ENCODE measurements at regions not wholly inside any gene's neighbourhood (a gene's known extent, or its start where the extent isn't known, plus 50 kb on each side); places are given as distances from the start of the nearest gene placed in this dataset.

- DNase-seq (ENCODE audit: low read depth in 2 of 2): no peak
These were observed 241.6 kb upstream of the SALL1 start for GRCh38 chr16:51392521-51393187.

DNA sequence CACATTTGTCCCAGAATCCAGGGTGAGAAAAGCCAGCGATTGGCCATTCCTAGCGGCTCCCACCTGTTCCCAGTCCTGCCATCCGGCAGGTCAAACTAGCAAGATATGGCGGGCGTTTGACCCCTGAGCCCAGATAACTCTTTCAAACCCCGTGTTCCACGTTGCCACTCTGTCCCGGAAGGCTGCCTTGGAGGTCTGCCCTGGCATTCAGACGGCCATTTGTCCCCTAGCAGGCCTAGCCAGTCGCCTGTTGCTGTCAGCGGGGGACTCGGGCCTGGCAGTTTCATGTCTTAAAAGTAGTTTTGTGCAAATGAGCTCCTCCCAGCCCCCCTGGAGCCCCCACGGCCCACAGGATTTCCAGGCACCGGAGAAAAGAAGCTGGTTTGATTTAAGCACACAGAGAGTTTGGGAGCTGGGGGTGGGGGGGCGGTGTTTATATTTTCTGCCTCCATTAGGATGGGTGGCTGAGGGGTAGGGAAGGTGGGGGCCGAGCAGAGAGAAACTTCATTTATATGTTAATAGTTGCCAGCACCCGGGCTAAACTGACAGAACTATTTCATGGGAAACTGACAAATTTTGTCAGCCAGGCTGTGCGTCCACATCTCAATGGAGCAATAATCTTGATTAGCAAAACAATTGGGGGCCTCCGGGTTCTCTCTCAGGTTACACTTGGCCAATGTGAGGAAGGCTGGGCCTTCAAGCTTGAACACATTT is 240.9 kb upstream of the SALL1 start:
- DNase-seq (ENCODE audit: low read depth in 2 of 2): no peak

GRCh38 chr16:51390877-51391276 is 239.8 kb upstream of the SALL1 start:
- DNase-seq (ENCODE audit: low read depth in 2 of 2): no peak

DNA sequence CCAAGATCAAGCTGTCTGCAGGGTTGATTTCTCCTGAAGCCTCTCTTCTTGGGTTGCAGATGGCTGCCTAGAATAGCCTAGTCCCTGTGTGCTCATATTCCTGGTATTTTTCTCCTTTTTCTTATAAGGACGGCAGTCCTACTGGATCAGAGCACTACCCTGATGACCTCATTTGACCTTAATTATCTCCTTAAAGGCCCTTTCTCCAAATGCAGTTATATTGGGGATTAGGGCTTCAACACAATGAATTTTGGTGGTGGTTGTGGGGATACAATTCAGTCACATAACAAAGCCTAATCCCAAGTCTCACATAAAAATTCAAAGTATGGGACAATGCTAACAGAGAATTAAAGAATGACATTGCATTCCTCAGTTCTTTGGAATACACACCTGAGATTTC is 238.8 kb upstream of the SALL1 start:
- no peak for DNase-seq (ENCODE audit: low read depth in 2 of 2)

DNA sequence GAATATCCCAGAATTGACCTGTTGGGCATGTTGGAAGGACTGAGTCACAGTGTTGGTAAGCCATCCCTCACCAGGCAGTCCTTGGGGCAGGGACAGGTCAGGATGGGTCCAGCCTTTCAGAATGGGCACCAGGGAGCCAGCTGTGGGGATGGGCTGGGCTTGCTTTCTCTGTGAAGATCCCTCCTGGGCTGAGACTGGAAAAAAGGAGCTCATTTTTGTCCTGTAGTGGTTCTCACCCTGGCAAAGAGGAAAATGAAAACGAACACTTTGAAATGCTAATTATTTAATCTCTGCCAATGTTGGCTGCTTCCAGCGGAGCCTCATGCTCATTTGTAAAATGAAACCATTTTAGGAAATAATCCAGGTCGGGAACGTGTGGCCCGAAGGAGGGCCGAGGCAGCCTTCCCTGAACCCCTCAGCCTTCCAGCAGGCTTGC is 237.5 kb upstream of the SALL1 start:
- DNase-seq (ENCODE audit: low read depth in 2 of 2): no peak

DNA sequence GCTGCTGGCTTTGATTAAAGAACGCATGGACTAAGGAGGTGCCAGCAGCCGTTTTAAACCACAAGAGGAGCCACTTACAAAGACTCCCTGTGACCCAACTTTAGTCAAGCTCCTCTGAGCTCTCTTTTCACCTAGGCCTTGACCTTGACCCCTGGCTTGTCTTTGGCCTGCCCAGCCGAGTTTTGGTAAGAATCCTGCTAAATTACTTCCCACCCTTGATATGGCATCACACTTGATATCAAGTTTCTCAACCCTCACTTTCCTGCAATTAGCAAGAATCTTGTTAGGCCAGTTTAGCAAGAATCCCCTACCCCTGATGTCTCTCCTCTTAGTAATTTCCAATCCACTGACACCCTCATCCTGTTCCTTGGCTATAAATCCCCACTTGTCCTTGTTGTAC is 232.8 kb upstream of the SALL1 start:
- DNase-seq (ENCODE audit: low read depth in 2 of 2): no peak

GRCh38 chr16:51382940-51383339 is 231.9 kb upstream of the SALL1 start:
- no peak for DNase-seq (ENCODE audit: low read depth in 2 of 2)

- DNase-seq (ENCODE audit: low read depth in 2 of 2): no peak
These were observed 231.1 kb upstream of the SALL1 start for GRCh38 chr16:51382211-51382610.

DNA sequence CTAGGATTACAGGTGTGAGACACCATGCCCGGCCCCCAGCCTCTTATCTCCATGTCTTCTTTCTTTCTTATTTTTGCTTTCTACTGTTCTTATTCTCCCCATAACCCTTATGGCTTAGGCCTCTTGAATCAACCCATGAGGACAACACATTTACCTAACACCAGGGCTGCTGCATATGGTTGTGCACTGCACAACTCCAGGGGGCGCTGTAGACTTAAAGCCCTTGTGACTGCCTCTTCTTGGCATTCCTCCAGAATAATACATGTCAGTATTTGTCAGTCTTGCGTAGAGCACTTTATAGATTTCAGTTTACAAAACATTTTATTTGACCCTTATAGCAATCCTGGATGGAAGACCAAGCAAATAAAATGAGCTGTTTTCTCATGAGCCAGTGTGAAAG is 225.0 kb upstream of the SALL1 start:
- DNase-seq (ENCODE audit: low read depth in 2 of 2): no peak

DNA sequence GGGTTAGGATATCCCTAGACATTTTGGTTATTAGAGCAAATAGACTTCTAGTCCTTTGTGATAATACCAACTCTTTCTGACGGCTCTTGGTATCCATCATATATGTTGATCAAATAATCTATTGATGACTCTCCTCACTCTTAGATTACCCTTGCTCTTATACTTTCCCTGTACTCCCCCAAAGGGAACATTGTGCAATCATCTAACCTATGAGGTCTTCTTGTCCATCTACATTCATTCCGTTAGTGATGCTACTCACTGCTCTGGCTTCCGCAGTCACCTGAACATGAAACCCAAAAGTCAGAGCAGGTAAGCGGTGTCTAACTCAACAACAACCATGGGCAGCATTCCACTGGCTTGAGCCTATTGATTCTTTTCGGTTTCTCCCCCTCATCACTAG is 223.7 kb upstream of the SALL1 start:
- no peak for DNase-seq (ENCODE audit: low read depth in 2 of 2)

- no peak for DNase-seq (ENCODE audit: low read depth in 2 of 2)
These were observed 223.3 kb upstream of the SALL1 start for GRCh38 chr16:51374346-51374745.

GRCh38 chr16:51365715-51366114 is 214.6 kb upstream of the SALL1 start:
- DNase-seq (ENCODE audit: low read depth in 2 of 2): no peak

- DNase-seq (ENCODE audit: low read depth in 2 of 2): no peak
These were observed 208.3 kb upstream of the SALL1 start for GRCh38 chr16:51359141-51359955.

DNA sequence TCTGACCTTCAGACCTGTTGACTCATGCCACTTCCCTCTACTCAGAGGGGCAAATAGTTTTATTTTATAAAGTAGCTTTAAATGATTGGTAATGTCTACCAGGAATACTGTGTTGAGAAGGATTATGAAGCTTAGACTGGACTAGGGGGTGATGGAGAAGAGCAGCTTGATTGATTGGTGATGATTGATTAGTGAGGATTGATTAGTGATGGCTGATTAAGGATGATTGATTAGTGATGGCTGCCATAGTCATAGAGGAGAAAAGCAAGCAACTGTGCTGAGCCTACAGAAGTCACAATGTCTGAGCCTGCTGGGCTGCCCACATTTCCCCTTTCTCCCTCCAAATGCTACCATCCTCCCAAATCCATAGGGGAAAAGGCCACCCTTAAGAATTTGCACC is 206.8 kb upstream of the SALL1 start:
- DNase-seq (ENCODE audit: low read depth in 2 of 2): no peak

DNA sequence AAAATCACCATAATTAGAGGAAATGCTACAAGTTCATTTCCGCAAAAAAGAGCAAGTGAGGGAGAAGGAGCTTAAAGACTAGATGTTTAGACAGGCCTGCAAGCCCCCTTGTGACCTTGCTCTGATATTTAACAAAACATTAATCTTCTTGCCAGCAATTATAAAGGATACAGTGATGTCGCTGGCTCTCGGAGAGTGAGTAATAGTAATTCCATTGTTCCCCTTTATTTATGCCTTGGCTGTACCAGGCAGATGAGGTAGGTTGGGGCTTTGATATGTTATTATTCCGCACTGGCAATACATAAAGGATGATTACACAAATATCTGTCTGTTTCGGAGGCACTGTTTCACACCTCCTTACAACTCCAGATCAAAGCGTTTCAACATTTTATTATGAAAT is 204.8 kb upstream of the SALL1 start:
- DNase-seq (ENCODE audit: low read depth in 2 of 2): no peak

GRCh38 chr16:51355195-51355594 is 204.1 kb upstream of the SALL1 start:
- no peak for DNase-seq (ENCODE audit: low read depth in 2 of 2)

GRCh38 chr16:51353055-51353454 is 202.0 kb upstream of the SALL1 start:
- DNase-seq (ENCODE audit: low read depth in 2 of 2): no peak

DNA sequence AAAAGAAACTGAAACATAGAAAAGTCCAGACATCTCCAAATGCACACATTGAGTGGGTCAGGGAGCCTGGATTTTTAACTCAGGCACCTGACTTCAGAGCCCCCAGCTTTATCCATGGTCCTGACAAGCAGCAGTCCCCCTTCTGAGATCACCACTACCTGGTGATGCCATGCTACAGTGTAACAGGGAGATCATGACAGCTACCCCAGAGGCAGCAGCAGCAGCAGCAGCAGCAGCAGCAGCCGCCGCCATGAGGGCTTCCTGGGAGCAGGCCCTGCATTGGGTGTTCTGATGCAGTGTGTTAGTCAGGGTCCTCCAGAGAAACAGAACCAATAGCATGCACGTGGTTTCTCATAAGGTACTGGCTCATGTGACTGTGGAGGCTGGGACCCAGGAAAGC is 198.6 kb upstream of the SALL1 start:
- DNase-seq (ENCODE audit: low read depth in 2 of 2): no peak

DNA sequence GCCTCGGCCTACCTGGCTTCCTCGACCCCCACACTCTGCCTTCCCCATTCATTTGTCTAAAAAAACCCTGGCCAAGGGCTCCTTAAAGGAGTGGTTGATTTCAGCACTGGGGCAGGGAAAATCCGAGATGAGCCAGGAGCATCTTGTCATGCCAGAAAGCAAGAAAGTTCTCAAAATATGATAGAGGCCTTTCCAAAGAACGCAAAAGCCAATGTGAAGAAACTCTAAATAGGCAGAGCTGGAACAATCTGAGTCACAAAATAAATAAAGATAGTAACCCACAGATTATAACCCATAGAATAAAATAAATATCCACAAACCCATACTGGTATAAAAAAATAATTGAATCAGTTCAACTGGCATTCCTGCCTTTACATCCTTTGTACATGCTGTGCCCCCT is 192.3 kb upstream of the SALL1 start:
- no peak for DNase-seq (ENCODE audit: low read depth in 2 of 2)

- DNase-seq (ENCODE audit: low read depth in 2 of 2): no peak
These were observed 190.1 kb upstream of the SALL1 start for GRCh38 chr16:51341204-51341603.

GRCh38 chr16:51337662-51338061 is 186.6 kb upstream of the SALL1 start:
- DNase-seq (ENCODE audit: low read depth in 2 of 2): no peak

GRCh38 chr16:51328733-51329132 is 177.7 kb upstream of the SALL1 start:
- DNase-seq (ENCODE audit: low read depth in 2 of 2): no peak

- DNase-seq (ENCODE audit: low read depth in 2 of 2): no peak
These were observed 175.9 kb upstream of the SALL1 start for GRCh38 chr16:51327001-51327400.
